BE2C (cell line): ENCODE measurements at regions not wholly inside any gene's neighbourhood (a gene's known extent, or its start where the extent isn't known, plus 50 kb on each side); places are given as distances from the start of the nearest gene placed in this dataset.

Source experiments
- DNase-seq: peaks from one replicate; pipeline ENCODE4 v3.0.0-alpha.2; 2020
- H3K27me3 ChIP-seq: fragments of 250-450 bp; sonication (Bioruptor Pico); 2 replicates; pipeline ENCODE4 v1.5.1; 2020; ENCODE audit warnings: mild to moderate bottlenecking
- H3K36me3 ChIP-seq: fragments of 250-450 bp; sonication (Bioruptor Pico); 2 replicates; pipeline ENCODE4 v1.5.1; 2020; ENCODE audit warnings: mild to moderate bottlenecking
- H3K4me1 ChIP-seq: fragments of 250-450 bp; sonication (Bioruptor Pico); 2 replicates; pipeline ENCODE4 v1.5.1; 2020
- H3K4me3 ChIP-seq: 2 replicates; pipeline ENCODE4 v1.5.1; 2011; ENCODE audit warnings: low read depth, low read length
- H3K9me3 ChIP-seq: fragments of 250-450 bp; sonication (Bioruptor Pico); 2 replicates; pipeline ENCODE4 v1.5.1; 2020
- CTCF ChIP-seq: IDR thresholded peaks from 2 replicates; pipeline ENCODE4 v1.5.1; 2012; ENCODE audit warnings: mild to moderate bottlenecking, low read depth, low read length

- H3K4me3 ChIP-seq = no peak overlapping the region
- no peaks in the 10 kb centered on the region for H3K36me3 ChIP-seq
- no peaks in the 10 kb centered on the region for H3K4me1 ChIP-seq
- DNase-seq = no peak
- no peaks in the 10 kb centered on the region for H3K27me3 ChIP-seq
- no peaks in the 10 kb centered on the region for H3K9me3 ChIP-seq
- no peak for TF ChIP-seq CTCF
Observed at GRCh38 chr16:49052846-49053245, 228.8 kb downstream of the CBLN1 start.

GRCh38 chr16:49051576-49051975, 230.1 kb downstream of the CBLN1 start:
- no peak for TF ChIP-seq CTCF
- H3K36me3 ChIP-seq = no peaks in the 10 kb centered on the region
- H3K4me1 ChIP-seq = no peaks in the 10 kb centered on the region
- no peak for DNase-seq
- no peak overlapping the region for H3K4me3 ChIP-seq
- H3K27me3 ChIP-seq = no peaks in the 10 kb centered on the region
- H3K9me3 ChIP-seq = no peaks in the 10 kb centered on the region

GRCh38 chr16:49050607-49051006, 231.0 kb downstream of the CBLN1 start:
- H3K27me3 ChIP-seq = no peaks in the 10 kb centered on the region
- no peaks in the 10 kb centered on the region for H3K4me1 ChIP-seq
- H3K9me3 ChIP-seq = no peaks in the 10 kb centered on the region
- H3K4me3 ChIP-seq = no peak overlapping the region
- no peaks in the 10 kb centered on the region for H3K36me3 ChIP-seq
- no peak for TF ChIP-seq CTCF
- peak; percentile 23 for DNase-seq

- DNase-seq = no peak
- no peak for TF ChIP-seq CTCF
- Histone ChIP-seq H3K27me3 (no peaks in the 10 kb centered on the region), H3K4me1 (no peaks in the 10 kb centered on the region), H3K9me3 (no peaks in the 10 kb centered on the region), H3K4me3 (no peak overlapping the region), H3K36me3 (no peaks in the 10 kb centered on the region)
Observed at GRCh38 chr16:49049644-49050043, 232.0 kb downstream of the CBLN1 start.

GRCh38 chr16:49049191-49049590, 232.4 kb downstream of the CBLN1 start:
- H3K4me3 ChIP-seq = no peak overlapping the region
- no peak for DNase-seq
- no peaks in the 10 kb centered on the region for H3K4me1 ChIP-seq
- TF ChIP-seq CTCF = no peak
- H3K36me3 ChIP-seq = no peaks in the 10 kb centered on the region
- no peaks in the 10 kb centered on the region for H3K9me3 ChIP-seq
- no peaks in the 10 kb centered on the region for H3K27me3 ChIP-seq

GRCh38 chr16:49048557-49048956, 233.1 kb downstream of the CBLN1 start:
- Histone ChIP-seq H3K36me3 (no peaks in the 10 kb centered on the region), H3K4me1 (no peaks in the 10 kb centered on the region), H3K9me3 (no peaks in the 10 kb centered on the region), H3K27me3 (no peaks in the 10 kb centered on the region), H3K4me3 (no peak overlapping the region)
- no peak for TF ChIP-seq CTCF
- DNase-seq = no peak
